Testis (tissue), 2 donors: ENCODE measurements at regions not wholly inside any gene's neighbourhood (a gene's known extent, or its start where the extent isn't known, plus 50 kb on each side); places are given as distances from the start of the nearest gene placed in this dataset.

Source experiments
- POLR2A ChIP-seq: fragments of 450-650 bp; IDR thresholded peaks from one replicate; pipeline ENCODE4 v1.6.1; 2017; ENCODE audit warnings: antibody characterized with exemption, mild to moderate bottlenecking, moderate library complexity
- TF ChIP-seq, protein P1 (sequence below), 3 experiments: fragments of 450-650 bp in 2 of 3; fragments of 200-600 bp in 1 of 3; sonication (generic) in 1 of 3; IDR thresholded peaks; one replicate each; pipeline ENCODE4 v1.5.1; 2016 to 2019; ENCODE audit warnings: antibody characterized with exemption in 3 of 3, mild to moderate bottlenecking in 2 of 3, moderate library complexity in 1 of 3

DNA sequence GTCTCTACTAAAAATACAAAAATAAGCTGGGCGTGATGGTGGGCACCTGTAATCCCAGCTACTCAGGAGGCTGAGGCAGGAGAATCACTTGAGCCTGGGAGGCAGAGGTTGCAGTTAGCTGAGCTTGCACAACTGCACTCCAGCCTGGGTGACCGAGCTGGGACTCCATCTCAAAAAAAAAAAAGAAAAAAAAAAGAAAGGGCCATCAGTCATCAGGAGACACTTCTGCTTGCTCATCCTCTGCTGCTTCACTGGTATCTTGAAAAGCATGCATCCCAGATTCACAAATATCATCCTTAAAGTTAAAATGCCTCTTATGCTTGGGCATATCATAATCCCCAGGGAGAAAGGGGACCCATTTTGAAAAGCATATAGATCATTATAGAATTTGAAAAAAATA is 176.6 kb upstream of the NR2F2 start:
- TF ChIP-seq, protein P1, sequence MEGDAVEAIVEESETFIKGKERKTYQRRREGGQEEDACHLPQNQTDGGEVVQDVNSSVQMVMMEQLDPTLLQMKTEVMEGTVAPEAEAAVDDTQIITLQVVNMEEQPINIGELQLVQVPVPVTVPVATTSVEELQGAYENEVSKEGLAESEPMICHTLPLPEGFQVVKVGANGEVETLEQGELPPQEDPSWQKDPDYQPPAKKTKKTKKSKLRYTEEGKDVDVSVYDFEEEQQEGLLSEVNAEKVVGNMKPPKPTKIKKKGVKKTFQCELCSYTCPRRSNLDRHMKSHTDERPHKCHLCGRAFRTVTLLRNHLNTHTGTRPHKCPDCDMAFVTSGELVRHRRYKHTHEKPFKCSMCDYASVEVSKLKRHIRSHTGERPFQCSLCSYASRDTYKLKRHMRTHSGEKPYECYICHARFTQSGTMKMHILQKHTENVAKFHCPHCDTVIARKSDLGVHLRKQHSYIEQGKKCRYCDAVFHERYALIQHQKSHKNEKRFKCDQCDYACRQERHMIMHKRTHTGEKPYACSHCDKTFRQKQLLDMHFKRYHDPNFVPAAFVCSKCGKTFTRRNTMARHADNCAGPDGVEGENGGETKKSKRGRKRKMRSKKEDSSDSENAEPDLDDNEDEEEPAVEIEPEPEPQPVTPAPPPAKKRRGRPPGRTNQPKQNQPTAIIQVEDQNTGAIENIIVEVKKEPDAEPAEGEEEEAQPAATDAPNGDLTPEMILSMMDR (IDR thresholded peaks at IDR 0.05): no peak
- TF ChIP-seq POLR2A: no peak
